ELF-1 (cell line): ENCODE measurements at regions not wholly inside any gene's neighbourhood (a gene's known extent, or its start where the extent isn't known, plus 50 kb on each side); places are given as distances from the start of the nearest gene placed in this dataset.
A peak's percentile ranks its signal among the peaks of the same experiment; 100 is the strongest.
"Not testable (repeated sequence)": the region's sequence is repeated elsewhere in the genome, so short reads cannot be mapped to it uniquely, and the experiment has no call there.

Experiments used
- DNase-seq: peaks from one replicate; pipeline ENCODE4 v3.0.0-alpha.2; 2016; ENCODE audit warnings: low read depth, low spot score

DNA sequence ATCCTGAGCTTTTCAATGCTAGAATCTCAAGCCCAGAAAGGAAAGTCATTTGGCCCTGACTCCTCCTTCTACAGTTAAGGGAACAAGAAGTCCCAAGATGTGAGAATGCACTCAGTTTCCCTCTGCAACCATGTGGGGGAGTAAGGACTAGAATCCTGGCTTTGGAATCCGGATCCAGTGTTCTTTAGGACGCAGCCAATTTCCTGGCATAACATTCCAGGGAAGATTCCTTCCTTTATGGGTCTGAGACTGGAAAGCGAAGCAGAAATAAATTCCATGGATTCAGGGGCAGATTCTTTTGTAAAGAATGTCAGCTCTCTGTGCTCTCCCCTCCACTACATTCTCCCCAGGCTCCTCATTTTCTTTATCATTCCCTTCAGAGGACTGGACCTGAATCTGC, 151.8 kb upstream of the SOX14 start:
- DNase-seq, result peak; percentile 75

DNA sequence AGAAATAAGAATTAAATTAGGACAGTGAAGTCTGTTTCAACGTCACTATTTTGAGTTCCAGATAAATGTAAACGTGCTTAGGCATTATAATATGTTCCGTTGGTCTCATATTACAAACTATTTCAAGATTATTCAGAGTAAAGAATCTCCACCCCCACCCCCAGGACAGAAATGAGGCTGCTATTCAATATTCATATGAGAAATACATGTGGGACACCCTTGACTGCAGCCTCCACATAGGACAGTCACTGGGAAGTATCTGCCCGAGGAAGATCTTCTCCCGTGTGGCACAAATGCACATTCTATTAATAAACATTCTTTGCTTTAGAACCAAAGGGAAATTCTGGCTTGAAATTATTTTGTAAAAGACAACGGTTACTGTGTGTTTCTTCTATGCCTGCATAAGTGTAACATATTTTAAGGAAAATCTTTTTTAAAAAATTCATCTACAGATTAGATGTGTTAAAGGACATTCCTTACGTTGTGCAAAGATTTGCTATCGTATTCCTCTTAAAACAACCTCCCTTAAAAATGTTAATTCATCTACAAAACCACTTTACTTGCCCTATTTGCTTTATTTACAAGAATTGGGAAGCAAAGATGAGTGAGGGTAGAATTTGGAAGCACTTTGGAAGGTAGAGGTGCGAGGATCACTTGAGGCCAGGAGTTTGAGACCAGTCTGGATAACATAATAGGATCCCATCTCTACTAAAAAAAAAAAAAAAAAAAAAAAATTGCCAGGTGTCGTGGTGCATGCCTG, 148.3 kb upstream of the SOX14 start:
- DNase-seq, result no peak

DNA sequence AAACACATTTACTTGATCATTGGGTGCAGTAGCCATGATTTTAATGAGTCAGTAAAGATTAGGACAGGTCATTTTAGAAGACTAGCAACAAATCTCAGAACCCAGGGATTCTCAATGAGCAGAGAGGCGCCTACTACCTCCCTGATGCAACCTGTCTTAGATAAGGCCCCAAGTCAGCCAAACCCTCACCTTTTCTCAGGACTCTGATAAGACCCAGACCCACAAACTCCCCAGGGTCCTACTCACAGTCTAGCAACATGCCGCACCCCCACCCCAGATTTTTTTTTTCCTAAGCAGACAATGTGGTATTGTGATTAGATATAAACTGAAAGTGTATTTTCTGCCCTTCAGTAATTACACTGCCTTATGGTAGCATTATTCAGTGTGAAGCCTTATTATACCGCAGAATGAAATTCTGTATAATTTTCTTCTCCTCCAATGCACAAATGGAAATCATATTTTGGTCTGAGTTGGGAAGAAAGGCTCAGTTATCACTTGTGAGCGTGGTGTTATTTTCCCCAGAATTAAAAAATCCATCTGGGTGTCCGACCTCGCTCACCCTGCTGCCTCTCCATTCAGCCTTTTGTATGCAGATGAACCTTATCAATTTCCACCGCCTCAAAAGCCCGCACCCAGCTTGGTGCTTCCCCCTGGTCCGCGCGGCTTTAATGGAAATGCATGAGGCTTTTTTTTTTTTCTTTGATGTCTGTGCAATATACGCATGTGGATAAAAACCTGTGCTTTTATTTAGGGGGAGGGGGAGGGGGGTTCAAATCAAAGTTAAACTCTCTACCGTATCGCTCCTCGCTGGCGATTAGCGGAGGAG, 122.0 kb upstream of the SOX14 start:
- peak; percentile 19 for DNase-seq

DNA sequence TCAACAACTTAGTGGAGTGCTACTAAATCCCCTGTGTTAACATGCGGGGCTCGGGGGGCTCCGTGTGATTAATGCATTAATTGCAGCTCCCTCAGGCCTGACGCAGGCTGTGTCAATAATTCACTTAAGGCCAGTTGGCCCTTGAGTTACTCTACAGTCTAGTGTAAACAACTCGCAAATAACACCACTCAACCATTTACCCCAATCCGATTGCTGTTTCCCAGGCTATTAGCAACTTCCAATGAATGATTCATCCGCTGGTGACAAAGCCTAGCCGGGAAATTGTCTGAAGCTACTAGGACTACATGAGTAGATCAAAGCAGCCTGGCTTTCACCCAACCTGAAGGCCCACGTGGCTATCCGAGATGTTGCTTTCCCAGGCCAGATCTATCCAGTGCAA, 121.3 kb upstream of the SOX14 start:
- peak; percentile 76 for DNase-seq

DNA sequence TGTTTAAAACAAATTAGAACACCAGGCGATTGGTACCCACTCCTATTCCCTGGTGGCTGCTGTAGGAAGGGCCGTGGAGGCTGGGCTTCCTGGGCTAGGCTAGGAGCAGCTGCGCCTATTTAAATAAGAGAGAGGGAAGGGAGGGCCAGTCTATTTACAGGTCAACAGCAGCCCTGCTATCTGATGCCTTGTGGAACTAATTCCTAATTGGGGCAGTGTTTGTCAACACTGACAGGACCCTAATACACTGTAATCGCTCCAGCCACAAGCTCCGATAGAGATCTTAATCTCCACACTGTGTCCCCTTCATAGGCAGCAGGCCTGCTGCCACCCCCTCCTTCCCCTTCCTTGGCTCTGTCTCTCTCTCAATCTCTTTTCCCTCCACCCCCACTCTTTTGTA, 116.9 kb upstream of the SOX14 start:
- DNase-seq, result peak; percentile 85

DNA sequence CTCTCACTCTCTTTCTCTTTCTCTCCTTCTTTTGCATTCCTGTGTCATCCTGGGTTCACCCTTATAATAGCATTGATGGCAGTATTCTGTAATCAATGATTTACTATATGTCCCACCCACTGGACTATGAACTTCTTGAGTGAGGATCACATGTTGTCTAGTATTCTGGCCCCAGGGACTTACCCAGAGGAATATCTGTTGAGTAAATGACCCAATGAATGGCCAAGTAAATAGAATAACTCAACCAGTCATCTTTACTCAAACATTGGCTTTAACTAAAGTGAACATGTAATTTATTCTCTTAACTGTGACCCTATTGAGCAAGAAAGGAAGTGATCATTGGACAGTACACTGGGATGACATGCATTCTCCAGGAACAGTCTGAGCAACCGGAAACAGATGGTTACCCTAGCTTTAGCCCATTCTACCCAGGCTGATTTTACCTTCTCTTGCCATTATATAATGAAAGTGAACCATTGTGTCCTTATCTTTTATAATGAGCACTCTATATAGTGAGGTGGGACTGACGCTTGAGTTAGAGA, 94.5 kb upstream of the SOX14 start:
- no peak for DNase-seq

DNA sequence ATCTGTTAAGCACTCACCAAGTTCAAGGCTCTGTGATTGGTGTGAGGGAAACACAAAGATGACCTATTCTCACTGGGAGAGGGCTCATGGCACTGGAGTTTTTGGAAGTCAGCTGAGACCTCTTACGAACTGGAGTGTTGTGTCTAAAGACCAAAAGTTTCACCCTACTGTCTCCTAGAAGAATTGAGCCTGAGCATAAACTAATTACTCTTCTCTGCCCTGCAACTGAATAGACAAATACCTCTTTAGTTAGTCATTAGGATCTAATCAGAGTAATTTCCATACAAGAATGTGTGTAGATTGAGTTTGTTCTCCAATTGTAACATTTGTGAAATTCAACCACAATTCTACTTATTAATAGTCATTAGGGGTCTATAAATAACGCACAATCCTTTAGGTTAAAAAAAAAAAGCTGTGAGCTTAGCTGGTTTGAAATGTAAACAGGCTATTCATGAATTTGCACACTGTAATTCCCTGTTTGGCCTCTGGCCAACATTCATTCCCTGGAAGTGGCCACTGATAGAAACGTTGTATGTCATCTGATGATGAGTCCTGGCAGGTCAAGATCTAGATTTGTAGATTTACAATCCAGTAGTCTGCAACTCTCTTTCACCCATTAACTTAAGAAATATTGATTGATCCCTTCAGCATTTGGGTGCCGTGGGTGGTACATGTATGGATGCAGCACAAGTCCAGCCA, 76.8 kb upstream of the SOX14 start:
- no peak for DNase-seq

DNA sequence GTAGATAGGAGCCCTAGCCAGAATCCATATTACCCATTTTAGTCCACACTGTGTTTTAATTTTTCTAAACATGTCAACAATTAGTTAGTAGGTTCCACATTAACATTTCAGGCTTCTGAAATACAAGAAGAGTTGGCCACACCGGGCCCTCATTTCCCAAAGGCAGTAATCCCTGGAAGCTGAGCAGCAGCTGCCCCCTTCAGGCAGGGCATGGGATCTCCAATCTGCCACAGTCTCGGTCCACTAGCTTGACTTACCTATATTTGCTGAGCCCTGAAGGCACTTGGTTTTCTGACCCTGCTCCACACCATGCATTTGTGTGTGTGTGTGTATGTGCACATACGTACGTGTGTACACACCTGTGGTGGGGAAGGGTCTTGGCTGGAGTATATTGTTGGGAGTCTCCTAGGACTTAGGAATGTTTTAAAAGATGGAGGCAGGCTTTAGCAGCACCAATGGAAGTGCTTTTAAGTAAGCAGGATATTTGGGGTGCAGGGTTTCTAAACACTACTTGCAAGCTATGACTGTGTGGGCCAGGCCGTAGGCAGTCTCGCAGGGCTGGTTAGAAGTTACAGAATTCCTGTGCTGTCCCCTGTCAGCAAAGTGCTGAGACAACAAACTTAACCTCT, 71.2 kb upstream of the SOX14 start:
- DNase-seq, result peak; percentile 85

DNA sequence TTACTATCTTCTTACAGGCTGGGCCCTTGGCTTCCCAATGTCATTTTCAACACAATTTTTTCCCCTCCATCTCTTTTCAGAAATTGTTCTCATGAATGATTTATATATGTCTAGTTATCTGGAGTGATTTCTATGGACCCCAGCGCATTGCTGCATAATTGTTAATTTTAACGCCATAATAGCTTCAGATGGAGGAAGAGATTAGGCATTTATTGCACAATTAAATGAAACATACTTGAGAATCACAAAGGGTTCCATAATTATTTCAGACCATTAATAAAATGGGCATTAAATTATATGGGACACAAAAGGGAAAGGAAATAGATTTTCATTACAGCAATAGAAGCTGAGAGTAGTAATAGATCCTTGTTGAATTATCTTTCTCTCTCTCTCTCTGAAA, 70.3 kb upstream of the SOX14 start:
- no peak for DNase-seq

DNA sequence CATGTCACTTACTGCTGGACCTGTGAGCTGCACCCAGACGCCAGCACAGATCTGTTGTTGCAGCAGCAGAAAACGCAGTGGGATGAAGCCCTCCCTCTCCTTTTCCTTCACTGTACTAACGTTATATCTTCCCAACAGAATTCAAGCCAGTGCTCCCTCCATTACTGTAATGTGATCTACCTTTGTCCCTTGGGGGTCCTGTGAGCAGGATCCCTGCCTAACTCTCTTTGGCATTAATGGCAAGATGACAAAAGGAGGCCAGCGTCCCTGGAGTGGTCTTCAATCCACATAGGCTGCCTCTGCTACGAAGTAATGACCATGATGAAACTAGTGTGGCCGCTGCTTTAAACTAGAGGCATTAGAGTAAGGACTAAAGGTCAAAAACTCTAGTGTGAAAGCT, 69.3 kb upstream of the SOX14 start:
- no peak for DNase-seq

DNA sequence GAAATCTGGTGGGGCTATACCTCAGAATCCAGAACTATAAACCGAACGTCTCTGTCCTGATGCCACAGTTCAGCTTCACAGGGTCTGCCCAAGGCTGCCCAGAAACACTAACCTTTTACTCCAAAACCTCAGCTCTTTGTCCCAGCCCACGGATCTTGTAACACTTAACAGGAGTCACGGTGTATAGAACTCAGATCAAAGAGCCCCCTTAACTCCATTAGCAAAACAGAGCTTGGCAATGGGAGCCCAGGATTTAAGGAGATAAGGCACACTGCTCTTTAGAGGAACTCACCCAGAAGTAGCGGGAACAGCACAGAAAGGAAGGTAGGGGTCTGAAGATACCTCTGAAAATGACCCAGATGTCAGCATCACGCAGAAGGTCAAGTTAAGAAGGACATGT, 68.8 kb upstream of the SOX14 start:
- no peak for DNase-seq

DNA sequence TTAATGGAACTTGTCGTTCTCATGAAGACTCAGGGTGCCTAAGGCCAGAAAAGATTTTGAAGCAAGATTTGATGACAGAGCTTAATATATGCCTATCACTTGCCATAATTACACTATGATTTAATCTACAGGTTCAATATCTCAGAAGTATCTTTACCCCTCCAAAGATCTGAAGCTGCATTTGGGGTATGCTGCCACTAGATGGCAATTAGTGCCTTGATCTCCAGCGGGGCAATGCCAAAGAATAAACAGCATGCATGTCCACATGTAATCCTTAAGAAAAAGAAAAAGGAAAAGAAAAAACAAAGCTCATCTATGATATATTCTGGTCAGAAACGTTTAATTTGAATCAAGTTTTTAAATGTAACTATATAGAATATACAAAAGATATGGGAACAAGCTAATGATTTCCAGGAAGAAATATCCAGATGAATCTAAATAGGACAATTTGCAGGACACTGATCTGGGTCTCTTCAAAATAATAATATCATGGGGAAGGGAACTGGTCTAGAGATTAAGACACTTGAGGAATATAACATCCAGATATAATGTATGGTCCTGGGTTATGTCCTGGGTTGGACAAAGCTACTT, 55.0 kb upstream of the SOX14 start:
- peak; percentile 7 for DNase-seq

DNA sequence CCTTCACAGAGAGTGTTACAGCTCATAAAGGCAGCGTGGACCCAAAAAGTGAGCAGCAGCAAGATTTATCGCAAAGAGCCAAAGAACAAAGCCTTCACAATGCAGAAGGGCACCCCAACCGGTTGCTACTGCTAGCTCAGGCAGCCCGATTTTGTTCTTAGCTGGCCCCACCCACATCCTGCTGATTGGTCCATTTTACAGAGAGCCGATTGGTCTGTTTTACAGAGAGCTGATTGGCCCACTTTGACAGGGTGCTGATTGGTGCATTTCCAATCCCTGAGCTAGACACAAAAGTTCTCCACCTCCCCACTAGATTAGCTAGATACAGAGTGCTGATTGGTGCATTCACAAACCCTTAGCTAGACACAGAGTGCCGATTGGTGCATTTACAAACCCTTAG, 50.1 kb upstream of the SOX14 start:
- DNase-seq, result not testable (repeated sequence)
